Natural killer cell (primary cell): ENCODE measurements at regions not wholly inside any gene's neighbourhood (a gene's known extent, or its start where the extent isn't known, plus 50 kb on each side); places are given as distances from the start of the nearest gene placed in this dataset.

ENCODE experiments used
- ATAC-seq, 3 donors: fragments of 150-1000 bp in 2 of 3; fragments of 200-7000 bp in 1 of 3; cut with Tn5 transposase; 1 replicate in 1 of 3; 2 replicates in 2 of 3; pipeline ENCODE4 v1.10.0; 2021; ENCODE audit warnings: mild to moderate bottlenecking in 2 of 3, moderate library complexity in 2 of 3
- DNase-seq, 2 donors: peaks; one replicate each; pipeline versions ENCODE4 v3.0.0 to v3.0.0-alpha.2; 2013 to 2021; ENCODE audit warnings: mixed read lengths in 1 of 2
- H3K27ac ChIP-seq: one replicate; pipeline ENCODE4 v1.5.1; 2013; ENCODE audit warnings: mild to moderate bottlenecking, low read length
- H3K27me3 ChIP-seq: one replicate; pipeline ENCODE4 v1.6.1; 2013; ENCODE audit warnings: low read length; ENCODE audit not compliant: control insufficient read depth, insufficient read depth
- H3K36me3 ChIP-seq: one replicate; pipeline ENCODE4 v1.6.1; 2013; ENCODE audit warnings: low read length; ENCODE audit not compliant: control insufficient read depth, insufficient read depth
- H3K4me1 ChIP-seq: one replicate; pipeline ENCODE4 v1.6.1; 2013; ENCODE audit warnings: low read length; ENCODE audit not compliant: control insufficient read depth, insufficient read depth
- H3K4me3 ChIP-seq: one replicate; pipeline ENCODE4 v1.5.1; 2013; ENCODE audit warnings: low read length
- H3K9me3 ChIP-seq: one replicate; pipeline ENCODE4 v1.6.1; 2013; ENCODE audit warnings: low read length; ENCODE audit not compliant: control insufficient read depth, insufficient read depth
- H3K27ac Mint-ChIP-seq, 2 donors: one replicate each; pipeline ENCODE4 v1.8.0; 2022; ENCODE audit warnings: mild to moderate bottlenecking in 2 of 2, mixed read lengths in 2 of 2, moderate library complexity in 1 of 2
- H3K27me3 Mint-ChIP-seq, 2 donors: one replicate each; pipeline ENCODE4 v1.8.0; 2022; ENCODE audit warnings: low read depth in 2 of 2, mixed read lengths in 2 of 2
- H3K36me3 Mint-ChIP-seq: one replicate; pipeline ENCODE4 v1.8.0; 2022; ENCODE audit warnings: mixed read lengths
- H3K4me1 Mint-ChIP-seq, 2 donors: one replicate each; pipeline ENCODE4 v1.8.0; 2022; ENCODE audit warnings: mixed read lengths in 2 of 2
- H3K4me3 Mint-ChIP-seq: one replicate; pipeline ENCODE4 v1.8.0; 2022; ENCODE audit warnings: mild to moderate bottlenecking, moderate library complexity, mixed read lengths
- H3K9me3 Mint-ChIP-seq, 2 donors: one replicate each; pipeline ENCODE4 v1.8.0; 2022; ENCODE audit warnings: mixed read lengths in 2 of 2
- WGBS: methylation state at CpG from one replicate; pipeline ENCODE4 v1.1.7; 2013; ENCODE audit warnings: missing lambda C conversion rate; ENCODE audit not compliant: insufficient coverage; 5-methylcytosine and 5-hydroxymethylcytosine counted together
- intact Hi-C: fragments of 100-400 bp; cut with micrococcal nuclease; formaldehyde crosslinking; loops from one replicate; pipeline ENCODE4 v1.14.2; 2022
- TF ChIP-seq, protein P1 (sequence below): fragments of 200-600 bp; IDR thresholded peaks from one replicate; pipeline ENCODE4 v1.8.0; 2022; ENCODE audit warnings: antibody characterized with exemption

DNA sequence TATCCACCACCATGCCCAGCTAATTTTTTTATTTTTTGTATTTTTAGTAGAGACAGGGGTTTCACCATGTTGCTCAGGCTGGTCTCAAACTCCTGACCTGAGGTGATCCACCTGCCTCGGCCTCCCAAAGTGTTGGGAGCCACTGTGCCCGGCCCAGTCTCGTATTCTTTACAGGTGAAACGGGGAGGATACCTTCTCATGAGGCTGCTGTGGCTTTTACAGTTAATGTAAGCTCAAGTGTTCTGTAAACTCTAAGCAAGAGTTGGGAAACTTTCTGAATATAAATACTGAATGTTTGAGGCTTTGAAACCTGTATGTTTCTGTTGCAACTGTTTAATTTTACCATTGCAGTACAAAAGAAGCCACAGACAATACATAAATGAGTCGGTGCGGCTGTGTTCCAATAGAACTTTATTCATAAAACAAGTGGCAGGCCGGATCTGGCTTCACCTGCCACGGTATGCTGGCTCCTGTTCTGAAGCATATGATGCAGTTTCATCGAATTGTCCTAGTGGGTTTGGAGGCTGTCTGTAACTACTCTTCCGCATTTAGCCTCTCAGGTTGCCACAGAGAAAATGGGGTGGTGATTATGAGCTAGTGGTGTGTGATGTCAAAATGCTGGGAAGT lies 192.5 kb upstream of the ZFP64 start:
- H3K4me3 Mint-ChIP-seq = no peak overlapping the region
- H3K27ac Mint-ChIP-seq = no peak overlapping the region
- H3K4me1 Mint-ChIP-seq = no peaks in the 10 kb centered on the region
- H3K4me3 ChIP-seq = no peak overlapping the region
- H3K36me3 ChIP-seq = no peaks in the 10 kb centered on the region
- 76% methylated on average over 10 of the region's 10 CpGs for WGBS
- no peak for DNase-seq
- TF ChIP-seq, protein P1, sequence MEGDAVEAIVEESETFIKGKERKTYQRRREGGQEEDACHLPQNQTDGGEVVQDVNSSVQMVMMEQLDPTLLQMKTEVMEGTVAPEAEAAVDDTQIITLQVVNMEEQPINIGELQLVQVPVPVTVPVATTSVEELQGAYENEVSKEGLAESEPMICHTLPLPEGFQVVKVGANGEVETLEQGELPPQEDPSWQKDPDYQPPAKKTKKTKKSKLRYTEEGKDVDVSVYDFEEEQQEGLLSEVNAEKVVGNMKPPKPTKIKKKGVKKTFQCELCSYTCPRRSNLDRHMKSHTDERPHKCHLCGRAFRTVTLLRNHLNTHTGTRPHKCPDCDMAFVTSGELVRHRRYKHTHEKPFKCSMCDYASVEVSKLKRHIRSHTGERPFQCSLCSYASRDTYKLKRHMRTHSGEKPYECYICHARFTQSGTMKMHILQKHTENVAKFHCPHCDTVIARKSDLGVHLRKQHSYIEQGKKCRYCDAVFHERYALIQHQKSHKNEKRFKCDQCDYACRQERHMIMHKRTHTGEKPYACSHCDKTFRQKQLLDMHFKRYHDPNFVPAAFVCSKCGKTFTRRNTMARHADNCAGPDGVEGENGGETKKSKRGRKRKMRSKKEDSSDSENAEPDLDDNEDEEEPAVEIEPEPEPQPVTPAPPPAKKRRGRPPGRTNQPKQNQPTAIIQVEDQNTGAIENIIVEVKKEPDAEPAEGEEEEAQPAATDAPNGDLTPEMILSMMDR = no peak
- no peak for ATAC-seq
- no peak overlapping the region for H3K27ac ChIP-seq
- H3K9me3 Mint-ChIP-seq = peaks cover 0 to 3% of the 10 kb centered on the region in 2 donors
- H3K4me1 ChIP-seq = no peaks in the 10 kb centered on the region
- intact Hi-C loops = loop anchor here (5.0 kb wide), 1 partner anchor 257 kb away; no protein-coding TSS in a partner anchor
- H3K27me3 Mint-ChIP-seq = peaks cover 5 to 41% of the 10 kb centered on the region in 2 donors
- H3K36me3 Mint-ChIP-seq = no peaks in the 10 kb centered on the region
- no peaks in the 10 kb centered on the region for H3K27me3 ChIP-seq
- no peaks in the 10 kb centered on the region for H3K9me3 ChIP-seq

DNA sequence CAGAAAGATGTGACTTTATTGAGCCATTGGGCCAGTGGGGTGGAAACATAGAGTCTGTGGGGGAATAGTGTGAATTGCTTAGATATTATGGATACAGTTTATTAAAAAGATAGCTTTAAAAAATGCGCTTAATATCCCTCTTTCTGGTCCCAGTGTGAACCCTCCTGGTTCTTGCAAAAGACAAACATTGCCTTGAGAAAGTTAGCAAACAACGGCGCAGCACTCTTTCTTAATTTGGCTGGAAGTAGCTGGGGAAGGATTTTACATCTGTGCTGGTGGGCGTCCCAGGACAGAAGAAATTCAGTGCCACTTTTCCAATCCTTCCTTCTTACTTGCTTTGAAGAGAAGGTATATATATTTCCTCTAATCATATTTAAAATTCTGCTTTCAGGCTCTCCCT lies 191.4 kb upstream of the ZFP64 start:
- Histone ChIP-seq H3K36me3 (no peaks in the 10 kb centered on the region), H3K9me3 (no peaks in the 10 kb centered on the region), H3K27ac (no peak overlapping the region), H3K27me3 (no peaks in the 10 kb centered on the region), H3K4me3 (no peak overlapping the region), H3K4me1 (no peaks in the 10 kb centered on the region)
- TF ChIP-seq, protein P1 = no peak
- H3K9me3 Mint-ChIP-seq = peaks cover 0 to 3% of the 10 kb centered on the region in 2 donors
- H3K27me3 Mint-ChIP-seq = peaks cover 5 to 51% of the 10 kb centered on the region in 2 donors
- 100% methylated on average over 3 of the region's 4 CpGs for WGBS
- H3K27ac Mint-ChIP-seq = no peak overlapping the region
- intact Hi-C loops = loop anchor here (5.0 kb wide), 1 partner anchor 256 kb away; no protein-coding TSS in a partner anchor
- DNase-seq (no peak), ATAC-seq (no peak)
- no peaks in the 10 kb centered on the region for H3K36me3 Mint-ChIP-seq
- no peaks in the 10 kb centered on the region for H3K4me1 Mint-ChIP-seq
- H3K4me3 Mint-ChIP-seq = no peak overlapping the region

DNA sequence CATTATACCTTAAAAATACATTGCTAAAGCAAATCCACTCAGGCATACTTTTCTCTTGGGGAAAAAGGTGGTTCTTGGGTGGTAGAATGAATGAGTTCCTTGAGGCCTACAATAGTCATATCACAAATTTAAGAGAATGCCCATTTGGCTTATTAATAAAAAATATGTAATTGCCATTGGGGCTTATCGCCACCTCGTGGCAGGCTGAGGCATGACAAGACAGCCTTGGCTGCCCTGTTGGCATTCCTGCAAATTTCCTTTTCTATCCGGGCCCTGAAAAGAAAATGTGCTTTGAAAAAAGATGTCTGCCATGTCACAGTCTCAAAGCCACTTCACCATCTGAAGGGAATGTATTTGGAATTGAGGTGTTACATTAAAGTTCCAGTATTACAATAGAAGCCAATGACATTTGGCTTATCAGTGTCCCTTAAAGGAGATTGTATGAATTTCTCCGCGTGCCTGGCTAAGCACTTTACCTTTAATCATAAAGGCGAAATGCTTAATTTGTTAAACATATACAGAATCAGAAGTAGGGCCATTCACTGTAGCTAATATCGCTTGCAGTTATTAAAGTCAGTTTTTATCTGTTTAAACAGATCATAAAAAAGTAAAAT lies 188.3 kb upstream of the ZFP64 start:
- Histone ChIP-seq H3K9me3 (no peaks in the 10 kb centered on the region), H3K27me3 (no peaks in the 10 kb centered on the region), H3K36me3 (no peaks in the 10 kb centered on the region), H3K4me3 (no peak overlapping the region), H3K4me1 (no peaks in the 10 kb centered on the region), H3K27ac (no peak overlapping the region)
- TF ChIP-seq, protein P1 = peak; percentile 95
- no peaks in the 10 kb centered on the region for H3K36me3 Mint-ChIP-seq
- no peaks in the 10 kb centered on the region for H3K4me1 Mint-ChIP-seq
- intact Hi-C loops = loop anchor here (5.0 to 10.0 kb wide), 2 partner anchors 65 to 253 kb away; no protein-coding TSS in a partner anchor
- peaks cover 0 to 3% of the 10 kb centered on the region in 2 donors for H3K9me3 Mint-ChIP-seq
- H3K27me3 Mint-ChIP-seq = peaks cover 6 to 59% of the 10 kb centered on the region in 2 donors
- no peak overlapping the region for H3K4me3 Mint-ChIP-seq
- peak in 1 of 3 donors; percentile 39 for ATAC-seq
- H3K27ac Mint-ChIP-seq = no peak overlapping the region
- DNase-seq = peak in 1 of 2 donors; percentile 64
- WGBS = 12% methylated on average over 4 of the region's 7 CpGs
